ENCODE measurements at regions not wholly inside any gene's neighbourhood (a gene's known extent, or its start where the extent isn't known, plus 50 kb on each side); places are given as distances from the start of the nearest gene placed in this dataset.

DNA sequence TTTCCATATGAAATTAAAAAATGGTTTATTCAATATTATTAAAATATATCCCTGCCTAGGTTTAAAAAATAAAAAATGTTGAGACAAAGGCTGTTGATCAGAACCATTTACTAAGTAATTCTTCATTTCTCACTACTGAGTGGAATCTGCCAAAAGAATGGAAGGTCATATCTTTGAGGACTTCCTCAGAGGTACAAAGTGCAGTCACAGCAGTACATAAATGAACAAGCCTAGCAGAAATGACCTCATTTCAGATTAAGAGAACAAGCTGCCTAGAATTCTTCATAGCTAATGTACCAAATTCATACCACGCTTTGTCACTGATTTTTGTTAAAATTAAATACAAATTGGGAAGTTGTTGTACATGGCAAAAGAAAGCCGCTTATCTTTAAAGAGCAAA, 318.9 kb upstream of the TFPI start:
- H3K27ac Mint-ChIP-seq = no peak overlapping the region
- TF ChIP-seq, protein P1, sequence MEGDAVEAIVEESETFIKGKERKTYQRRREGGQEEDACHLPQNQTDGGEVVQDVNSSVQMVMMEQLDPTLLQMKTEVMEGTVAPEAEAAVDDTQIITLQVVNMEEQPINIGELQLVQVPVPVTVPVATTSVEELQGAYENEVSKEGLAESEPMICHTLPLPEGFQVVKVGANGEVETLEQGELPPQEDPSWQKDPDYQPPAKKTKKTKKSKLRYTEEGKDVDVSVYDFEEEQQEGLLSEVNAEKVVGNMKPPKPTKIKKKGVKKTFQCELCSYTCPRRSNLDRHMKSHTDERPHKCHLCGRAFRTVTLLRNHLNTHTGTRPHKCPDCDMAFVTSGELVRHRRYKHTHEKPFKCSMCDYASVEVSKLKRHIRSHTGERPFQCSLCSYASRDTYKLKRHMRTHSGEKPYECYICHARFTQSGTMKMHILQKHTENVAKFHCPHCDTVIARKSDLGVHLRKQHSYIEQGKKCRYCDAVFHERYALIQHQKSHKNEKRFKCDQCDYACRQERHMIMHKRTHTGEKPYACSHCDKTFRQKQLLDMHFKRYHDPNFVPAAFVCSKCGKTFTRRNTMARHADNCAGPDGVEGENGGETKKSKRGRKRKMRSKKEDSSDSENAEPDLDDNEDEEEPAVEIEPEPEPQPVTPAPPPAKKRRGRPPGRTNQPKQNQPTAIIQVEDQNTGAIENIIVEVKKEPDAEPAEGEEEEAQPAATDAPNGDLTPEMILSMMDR (IDR thresholded peaks at IDR 0.05) = no peak
- intact Hi-C loops (cut with micrococcal nuclease) = no loop called here
- ATAC-seq (ENCODE audit: low read depth) = no peak
- H3K4me3 Mint-ChIP-seq = no peak overlapping the region
- POLR2A ChIA-PET = no interaction called here
- H3K36me3 Mint-ChIP-seq (ENCODE audit: low read depth) = no peaks in the 10 kb centered on the region
- no peak for DNase-seq
- H3K4me1 Mint-ChIP-seq = no peaks in the 10 kb centered on the region
- peaks cover 6% of the 10 kb centered on the region for H3K9me3 Mint-ChIP-seq
- CTCF ChIA-PET = no interaction called here
- H3K27me3 Mint-ChIP-seq = no peaks in the 10 kb centered on the region

DNA sequence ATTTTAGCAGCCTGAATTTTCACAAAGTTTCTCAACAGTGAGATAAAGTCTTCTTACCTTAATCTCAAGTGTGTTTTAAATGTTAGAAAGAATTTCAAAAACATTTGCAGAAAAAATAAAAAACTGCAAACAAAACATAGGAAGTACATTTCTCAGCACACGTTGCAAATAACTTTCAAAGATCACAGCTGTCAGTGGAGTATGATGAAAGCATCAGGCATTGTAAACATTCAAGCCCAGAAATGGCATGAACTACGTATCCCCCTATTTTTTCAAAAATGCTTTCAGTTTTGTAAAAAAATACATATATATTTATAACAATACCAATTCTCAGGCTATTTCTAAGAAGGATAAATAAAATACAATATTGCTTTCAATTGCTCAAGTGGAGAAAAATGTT, 320.6 kb upstream of the TFPI start:
- no peaks in the 10 kb centered on the region for H3K36me3 Mint-ChIP-seq (ENCODE audit: low read depth)
- H3K27me3 Mint-ChIP-seq = no peaks in the 10 kb centered on the region
- no peak overlapping the region for H3K27ac Mint-ChIP-seq
- no peak for ATAC-seq (ENCODE audit: low read depth)
- ChIA-PET POLR2A (no interaction called here), CTCF (no interaction called here)
- H3K4me1 Mint-ChIP-seq = no peaks in the 10 kb centered on the region
- peaks cover 3% of the 10 kb centered on the region for H3K9me3 Mint-ChIP-seq
- intact Hi-C loops (cut with micrococcal nuclease) = no loop called here
- TF ChIP-seq, protein P1 (IDR thresholded peaks at IDR 0.05) = no peak
- no peak overlapping the region for H3K4me3 Mint-ChIP-seq
- DNase-seq = no peak

DNA sequence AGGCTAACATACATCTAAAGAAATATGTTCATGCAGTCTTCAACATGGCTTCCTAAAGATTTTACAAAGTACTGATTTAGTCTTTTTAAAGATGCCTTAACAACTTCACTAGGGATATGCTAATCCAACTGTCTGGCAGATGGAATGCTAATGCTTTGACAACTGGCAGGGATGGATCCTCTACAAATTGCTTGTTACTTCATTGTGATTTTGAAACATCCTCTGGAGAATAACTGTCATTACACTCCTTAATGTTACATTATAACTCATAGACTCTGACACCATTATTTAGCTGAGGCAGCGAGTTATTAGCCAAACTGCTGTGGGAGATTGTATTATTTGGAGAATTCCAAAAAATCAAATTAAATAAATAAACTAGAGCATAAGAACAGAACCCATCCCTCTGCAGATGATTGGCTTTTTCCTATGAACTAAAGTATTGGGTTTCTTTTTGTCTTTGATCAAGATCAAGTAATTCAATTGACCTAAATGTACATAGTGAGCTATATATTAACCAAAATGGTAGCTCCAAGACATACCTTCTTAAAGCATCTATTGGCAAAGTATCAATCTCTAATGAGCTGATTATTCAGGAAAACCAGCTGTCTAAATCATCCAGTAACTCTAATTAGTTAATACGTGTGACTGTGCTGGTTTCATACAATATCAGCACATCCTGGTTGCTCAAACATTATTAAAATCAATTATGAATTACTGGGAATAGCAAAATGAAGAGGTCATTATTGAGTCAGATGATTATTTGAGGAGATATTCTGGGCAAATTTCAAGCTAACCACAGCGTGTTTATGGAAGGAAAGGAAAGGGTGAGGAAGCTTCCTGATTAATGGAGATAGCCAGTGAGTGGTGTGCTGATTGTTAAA, 321.3 kb upstream of the TFPI start:
- no peak overlapping the region for H3K4me3 Mint-ChIP-seq
- ChIA-PET CTCF (no interaction called here), POLR2A (no interaction called here)
- DNase-seq (no peak), ATAC-seq (ENCODE audit: low read depth) (no peak)
- TF ChIP-seq, protein P1 (IDR thresholded peaks at IDR 0.05) = no peak
- H3K4me1 Mint-ChIP-seq = no peaks in the 10 kb centered on the region
- peaks cover 2% of the 10 kb centered on the region for H3K9me3 Mint-ChIP-seq
- H3K27me3 Mint-ChIP-seq = no peaks in the 10 kb centered on the region
- no peak overlapping the region for H3K27ac Mint-ChIP-seq
- intact Hi-C loops (cut with micrococcal nuclease) = no loop called here
- H3K36me3 Mint-ChIP-seq (ENCODE audit: low read depth) = no peaks in the 10 kb centered on the region

DNA sequence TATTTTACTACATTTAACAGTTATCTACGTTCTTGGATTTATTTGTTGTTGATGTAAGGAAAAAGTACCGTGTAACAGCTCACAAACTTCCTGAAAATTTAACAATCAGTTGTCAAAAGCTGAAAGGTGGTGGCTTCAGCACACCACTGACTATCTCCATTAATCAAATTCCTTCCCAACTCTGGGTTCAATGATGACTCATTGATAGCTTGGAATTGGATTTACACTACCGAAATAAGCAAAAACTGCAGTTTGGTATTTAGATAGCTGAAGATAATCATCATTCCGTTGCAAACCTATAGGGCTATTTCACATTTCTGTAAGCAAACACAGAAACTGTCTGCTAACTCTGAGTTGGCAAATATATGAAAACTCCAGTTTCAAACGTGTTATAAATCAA, 322.3 kb upstream of the TFPI start:
- no peak for DNase-seq
- peaks cover 2% of the 10 kb centered on the region for H3K9me3 Mint-ChIP-seq
- no peaks in the 10 kb centered on the region for H3K27me3 Mint-ChIP-seq
- CTCF ChIA-PET = no interaction called here
- H3K4me3 Mint-ChIP-seq = no peak overlapping the region
- intact Hi-C loops (cut with micrococcal nuclease) = no loop called here
- TF ChIP-seq, protein P1 (IDR thresholded peaks at IDR 0.05) = no peak
- H3K36me3 Mint-ChIP-seq (ENCODE audit: low read depth) = no peaks in the 10 kb centered on the region
- no peaks in the 10 kb centered on the region for H3K4me1 Mint-ChIP-seq
- no peak overlapping the region for H3K27ac Mint-ChIP-seq
- no peak for ATAC-seq (ENCODE audit: low read depth)
- POLR2A ChIA-PET = no interaction called here

DNA sequence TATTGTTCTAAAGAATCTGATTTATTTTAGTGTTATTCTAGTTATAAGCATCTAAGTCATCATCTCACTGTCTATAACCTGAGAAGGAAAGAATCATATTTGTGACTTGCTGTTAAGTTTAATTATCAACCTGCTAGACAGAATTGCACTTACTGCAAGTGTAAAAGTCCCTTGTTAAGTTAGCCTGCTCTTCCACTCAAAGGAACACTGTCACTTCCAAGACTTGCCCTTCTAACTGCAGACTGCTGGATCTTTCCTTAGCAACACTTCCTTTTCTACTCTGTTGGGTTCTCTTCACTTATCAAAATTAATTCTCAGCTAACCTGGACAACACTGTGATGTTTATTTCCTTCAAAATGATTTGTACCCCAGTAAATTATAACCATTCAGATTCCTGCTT, 323.2 kb upstream of the TFPI start:
- DNase-seq (no peak), ATAC-seq (ENCODE audit: low read depth) (no peak)
- H3K4me3 Mint-ChIP-seq = no peak overlapping the region
- H3K27ac Mint-ChIP-seq = no peak overlapping the region
- intact Hi-C loops (cut with micrococcal nuclease) = no loop called here
- ChIA-PET CTCF (no interaction called here), POLR2A (no interaction called here)
- TF ChIP-seq, protein P1 (IDR thresholded peaks at IDR 0.05) = no peak
- peaks cover 2% of the 10 kb centered on the region for H3K9me3 Mint-ChIP-seq
- H3K27me3 Mint-ChIP-seq = no peaks in the 10 kb centered on the region
- no peaks in the 10 kb centered on the region for H3K36me3 Mint-ChIP-seq (ENCODE audit: low read depth)
- no peaks in the 10 kb centered on the region for H3K4me1 Mint-ChIP-seq
